ENCODE measurements at regions not wholly inside any gene's neighbourhood (a gene's known extent, or its start where the extent isn't known, plus 50 kb on each side); places are given as distances from the start of the nearest gene placed in this dataset.
"Not testable (repeated sequence)": the region's sequence is repeated elsewhere in the genome, so short reads cannot be mapped to it uniquely, and the experiment has no call there.

DNA sequence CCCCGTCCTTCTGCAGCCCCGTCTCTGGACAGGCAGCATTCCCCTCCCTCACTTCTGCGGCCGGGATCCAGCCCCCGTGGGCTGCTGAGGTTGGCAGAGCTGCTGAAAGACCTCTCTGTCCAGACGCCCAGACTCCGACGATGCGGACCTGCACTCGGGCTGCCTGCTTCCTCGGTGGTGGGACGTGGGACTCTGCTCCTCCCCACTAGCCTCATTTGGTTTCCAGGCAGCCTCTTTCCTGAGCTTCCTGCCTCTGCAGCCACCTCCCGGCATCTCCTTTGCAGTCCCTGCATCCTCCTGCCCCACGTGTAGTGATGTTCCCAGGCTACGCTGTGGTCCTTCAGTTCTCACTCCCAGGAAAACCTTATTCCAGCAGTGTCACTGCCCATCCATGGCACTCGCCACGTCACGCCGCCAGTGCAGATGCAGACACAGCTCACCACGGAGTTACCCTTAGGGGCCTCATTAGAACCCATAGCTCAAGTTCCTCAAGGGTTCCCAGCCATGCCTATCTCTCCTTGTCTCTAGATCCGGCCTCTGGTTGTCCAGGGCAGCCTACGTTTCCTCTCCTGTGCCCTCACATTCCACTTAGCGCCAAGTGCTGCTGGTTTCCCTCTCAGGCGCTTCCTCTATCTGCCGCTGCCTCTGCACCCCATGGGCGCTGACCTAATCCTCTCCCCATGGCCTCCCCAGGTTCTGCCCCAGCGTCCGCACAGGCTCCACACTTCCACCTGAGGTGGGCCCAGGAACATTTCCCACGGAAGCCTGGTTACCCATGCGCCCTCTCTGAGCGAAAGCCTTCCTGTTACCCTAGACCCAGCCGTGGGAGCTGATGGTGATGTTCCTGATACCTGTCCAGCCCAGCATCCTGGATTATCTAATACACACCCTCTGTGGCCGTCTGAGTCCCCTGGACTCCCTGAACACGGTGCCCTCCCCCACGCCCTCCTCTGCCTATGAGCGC lies 318.3 kb upstream of the MYT1L start:
- DNase-seq (ENCODE audit: low spot score) (no peak), ATAC-seq (ENCODE audit: low FRiP score) (no peak)
- TF ChIP-seq, protein P1, sequence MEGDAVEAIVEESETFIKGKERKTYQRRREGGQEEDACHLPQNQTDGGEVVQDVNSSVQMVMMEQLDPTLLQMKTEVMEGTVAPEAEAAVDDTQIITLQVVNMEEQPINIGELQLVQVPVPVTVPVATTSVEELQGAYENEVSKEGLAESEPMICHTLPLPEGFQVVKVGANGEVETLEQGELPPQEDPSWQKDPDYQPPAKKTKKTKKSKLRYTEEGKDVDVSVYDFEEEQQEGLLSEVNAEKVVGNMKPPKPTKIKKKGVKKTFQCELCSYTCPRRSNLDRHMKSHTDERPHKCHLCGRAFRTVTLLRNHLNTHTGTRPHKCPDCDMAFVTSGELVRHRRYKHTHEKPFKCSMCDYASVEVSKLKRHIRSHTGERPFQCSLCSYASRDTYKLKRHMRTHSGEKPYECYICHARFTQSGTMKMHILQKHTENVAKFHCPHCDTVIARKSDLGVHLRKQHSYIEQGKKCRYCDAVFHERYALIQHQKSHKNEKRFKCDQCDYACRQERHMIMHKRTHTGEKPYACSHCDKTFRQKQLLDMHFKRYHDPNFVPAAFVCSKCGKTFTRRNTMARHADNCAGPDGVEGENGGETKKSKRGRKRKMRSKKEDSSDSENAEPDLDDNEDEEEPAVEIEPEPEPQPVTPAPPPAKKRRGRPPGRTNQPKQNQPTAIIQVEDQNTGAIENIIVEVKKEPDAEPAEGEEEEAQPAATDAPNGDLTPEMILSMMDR (IDR thresholded peaks at IDR 0.05): no peak

DNA sequence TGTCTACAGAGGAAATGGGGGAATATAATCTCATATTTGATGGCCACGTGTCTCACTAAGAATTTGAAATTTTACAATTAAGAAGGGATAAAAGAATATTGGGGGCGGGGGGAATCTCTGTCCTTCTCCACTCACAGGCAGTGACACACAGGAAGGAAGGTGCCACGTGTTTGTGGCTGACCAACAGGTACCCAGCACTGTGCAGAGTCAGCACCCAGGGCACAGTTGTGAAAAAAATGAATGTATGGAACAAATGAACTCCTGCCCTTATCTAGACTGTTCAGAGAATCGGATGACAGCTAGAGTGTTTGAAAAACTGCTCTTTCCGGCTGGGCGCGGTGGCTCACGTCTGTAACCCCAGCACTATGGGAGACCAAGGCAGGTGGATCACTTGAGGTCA lies 317.0 kb upstream of the MYT1L start:
- TF ChIP-seq, protein P1 (IDR thresholded peaks at IDR 0.05): no peak
- DNase-seq (ENCODE audit: low spot score) (no peak), ATAC-seq (ENCODE audit: low FRiP score) (no peak)

DNA sequence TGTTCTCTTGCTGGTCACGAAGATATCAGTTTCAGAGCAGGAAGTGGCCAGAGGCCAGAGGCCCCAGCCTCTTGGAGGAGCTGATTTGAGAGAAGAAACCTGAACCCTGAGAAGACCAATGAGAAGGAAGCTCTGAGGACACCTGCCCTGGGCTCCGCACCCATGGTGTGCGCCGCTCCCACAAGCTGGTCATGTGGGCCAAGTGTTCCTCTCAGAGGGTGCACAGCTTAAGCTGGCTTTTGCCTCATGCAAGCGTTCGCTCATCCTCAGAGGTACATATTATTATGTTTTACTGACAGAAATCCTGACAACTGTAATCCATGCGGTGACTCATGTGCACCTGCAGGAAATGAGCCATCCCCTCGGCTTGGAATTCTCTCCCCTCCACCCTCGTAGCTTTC lies 316.1 kb upstream of the MYT1L start:
- DNase-seq (ENCODE audit: low spot score): no peak
- no peak for ATAC-seq (ENCODE audit: low FRiP score)
- TF ChIP-seq, protein P1 (IDR thresholded peaks at IDR 0.05): no peak

DNA sequence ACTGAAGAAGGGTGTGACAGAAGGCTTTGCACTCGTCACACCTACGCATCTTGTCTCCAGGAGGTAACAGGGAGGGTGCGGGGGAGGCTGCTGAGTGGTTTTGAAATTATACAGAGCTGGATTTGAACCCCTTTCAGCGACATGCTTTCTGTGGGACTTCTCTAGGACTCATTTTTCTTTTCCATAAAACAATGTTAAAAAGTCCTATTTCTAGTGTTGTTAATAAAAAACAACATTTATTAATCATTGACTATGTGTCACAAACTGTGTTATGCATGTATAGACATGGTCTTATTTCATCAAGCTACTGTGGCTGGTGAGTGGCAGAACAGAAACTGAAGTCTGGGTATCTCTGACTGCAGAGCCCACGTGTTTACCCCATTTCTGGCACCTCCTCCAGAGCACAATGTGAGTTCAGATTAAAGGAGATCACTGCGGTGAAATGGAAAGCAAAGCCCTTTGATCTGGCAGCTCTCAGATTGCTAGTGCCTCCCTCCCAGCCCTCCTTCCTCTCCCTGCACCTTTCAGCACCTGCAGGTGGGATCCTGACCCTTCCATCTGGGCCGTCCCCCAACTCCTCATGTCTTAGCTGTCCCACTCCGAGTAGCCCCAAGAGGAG lies 315.5 kb upstream of the MYT1L start:
- TF ChIP-seq, protein P1 (IDR thresholded peaks at IDR 0.05): no peak
- DNase-seq (ENCODE audit: low spot score): no peak
- no peak for ATAC-seq (ENCODE audit: low FRiP score)

DNA sequence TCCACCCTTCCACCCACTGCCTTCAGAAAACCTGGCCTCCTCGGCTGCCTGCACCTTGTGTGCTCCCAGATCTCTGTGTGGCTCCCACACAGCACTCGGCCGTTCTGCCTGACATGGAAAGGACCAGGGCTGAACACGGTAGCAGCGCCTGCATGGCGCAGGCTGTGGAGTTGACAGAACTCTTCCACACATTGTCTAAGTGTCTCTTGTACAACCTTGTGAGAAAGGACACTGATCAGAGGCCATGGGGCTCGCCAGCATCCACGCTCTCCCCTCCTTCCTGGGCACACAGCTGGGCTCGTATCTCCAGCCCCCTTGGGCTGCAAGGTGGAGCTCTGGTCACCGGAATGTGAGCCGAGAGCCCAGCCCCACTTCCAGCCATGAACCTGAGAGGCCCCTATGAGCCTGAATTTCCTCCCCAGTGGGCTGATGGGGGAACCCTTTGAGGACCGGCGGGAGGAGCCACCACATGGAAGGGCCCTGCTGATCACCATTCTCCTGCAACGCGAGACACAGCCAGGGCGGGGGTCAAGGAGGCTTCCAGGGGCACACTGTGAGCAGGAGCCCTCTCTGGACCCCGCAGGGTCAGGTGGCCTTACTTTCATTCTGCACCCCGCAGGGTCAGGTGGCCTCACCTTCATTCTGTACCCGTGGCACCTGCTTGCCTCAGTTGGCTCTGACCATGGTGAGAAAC lies 314.2 kb upstream of the MYT1L start:
- ATAC-seq (ENCODE audit: low FRiP score) (no peak), DNase-seq (ENCODE audit: low spot score) (no peak)
- TF ChIP-seq, protein P1 (IDR thresholded peaks at IDR 0.05): no peak

DNA sequence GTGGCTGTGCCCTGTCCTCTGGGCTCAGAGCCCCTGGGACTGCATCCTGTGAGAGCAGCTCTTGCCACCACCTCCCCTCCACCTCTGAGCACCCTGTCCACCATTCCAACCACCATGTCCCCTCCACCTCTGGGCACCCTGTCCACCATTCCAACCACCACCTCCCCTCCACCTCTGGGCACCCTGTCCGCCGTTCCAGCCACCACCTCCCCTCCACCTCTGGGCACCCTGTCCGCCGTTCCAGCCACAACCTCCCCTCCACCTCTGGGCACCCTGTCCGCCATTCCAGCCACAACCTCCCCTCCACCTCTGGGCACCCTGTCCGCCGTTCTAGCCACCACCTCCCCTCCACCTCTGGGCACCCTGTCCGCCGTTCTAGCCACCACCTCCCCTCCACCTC lies 313.7 kb upstream of the MYT1L start:
- not testable (repeated sequence) for ATAC-seq (ENCODE audit: low FRiP score); DNase-seq (ENCODE audit: low spot score)

DNA sequence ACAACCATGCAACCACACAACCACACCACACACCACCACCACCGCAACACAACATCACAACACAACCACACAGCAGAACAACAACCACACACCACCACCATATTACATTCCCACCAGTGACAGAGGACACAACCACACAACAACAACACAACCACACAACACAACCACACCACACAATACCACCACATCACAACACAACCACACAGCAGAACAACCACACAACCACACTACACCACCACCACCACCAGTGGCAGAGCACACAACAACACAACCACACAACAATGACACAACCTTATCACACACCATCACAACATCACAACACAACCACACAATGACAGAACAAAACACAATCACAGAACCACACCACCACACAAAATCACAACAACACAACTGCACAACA lies 313.0 kb upstream of the MYT1L start:
- TF ChIP-seq, protein P1 (IDR thresholded peaks at IDR 0.05): no peak
- DNase-seq (ENCODE audit: low spot score): no peak
- no peak for ATAC-seq (ENCODE audit: low FRiP score)
